GM23338 (cell line): ENCODE measurements at regions not wholly inside any gene's neighbourhood (a gene's known extent, or its start where the extent isn't known, plus 50 kb on each side); places are given as distances from the start of the nearest gene placed in this dataset.

ENCODE experiments used
- ATAC-seq: fragments of 200-7000 bp; cut with Tn5 transposase; 3 replicates; pipeline ENCODE4 v1.9.1; 2020
- DNase-seq: peaks from one replicate; pipeline ENCODE4 v3.0.0-alpha.2; 2015; ENCODE audit warnings: low spot score
- H2AFZ ChIP-seq: fragments of 200-600 bp; sonication (generic); 2 replicates; pipeline ENCODE4 v1.8.0; 2016; ENCODE audit warnings: antibody characterized with exemption, mild to moderate bottlenecking, moderate library complexity
- H3F3A ChIP-seq: fragments of 200-600 bp; sonication (generic); replicated peaks from 2 replicates; pipeline ENCODE4 v1.8.0; 2017; ENCODE audit warnings: antibody characterized with exemption, mixed run types, low read depth
- H3K27ac ChIP-seq: fragments of 200-600 bp; sonication (generic); 2 replicates; pipeline ENCODE4 v1.6.1; 2016; ENCODE audit warnings: low read depth
- H3K27me3 ChIP-seq: fragments of 200-600 bp; sonication (generic); 2 replicates; pipeline ENCODE4 v1.8.0; 2016; ENCODE audit warnings: mild to moderate bottlenecking, mixed run types, moderate library complexity; ENCODE audit not compliant: insufficient read depth
- H3K36me3 ChIP-seq: fragments of 200-600 bp; sonication (generic); 2 replicates; pipeline ENCODE4 v1.8.0; 2016; ENCODE audit warnings: mild to moderate bottlenecking; ENCODE audit not compliant: insufficient read depth
- H3K4me1 ChIP-seq: fragments of 200-600 bp; sonication (generic); 2 replicates; pipeline ENCODE4 v1.8.0; 2016; ENCODE audit warnings: mild to moderate bottlenecking, moderate library complexity; ENCODE audit not compliant: insufficient read depth
- H3K4me2 ChIP-seq: fragments of 200-600 bp; sonication (generic); 2 replicates; pipeline ENCODE4 v1.7.1; 2017; ENCODE audit warnings: mixed run types
- H3K4me3 ChIP-seq: fragments of 200-600 bp; sonication (generic); 2 replicates; pipeline ENCODE4 v1.6.1; 2016; ENCODE audit warnings: mixed run types
- H3K79me2 ChIP-seq: fragments of 200-600 bp; sonication (generic); replicated peaks from 2 replicates; pipeline ENCODE4 v1.8.0; 2017; ENCODE audit warnings: mild to moderate bottlenecking; ENCODE audit not compliant: insufficient read depth
- H3K9me2 ChIP-seq: fragments of 200-600 bp; sonication (generic); 2 replicates; pipeline ENCODE4 v1.8.0; 2017; ENCODE audit not compliant: insufficient read depth
- H4K20me1 ChIP-seq: fragments of 200-600 bp; sonication (generic); replicated peaks from 2 replicates; pipeline ENCODE4 v1.8.0; 2017; ENCODE audit warnings: mild to moderate bottlenecking; ENCODE audit not compliant: insufficient read depth
- H3K27ac Mint-ChIP-seq: 2 replicates; pipeline ENCODE4 v1.8.0; 2020; ENCODE audit warnings: inconsistent platforms, mild to moderate bottlenecking, moderate library complexity, mixed read lengths
- H3K27me3 Mint-ChIP-seq: 3 replicates; pipeline ENCODE4 v1.8.0; 2022; ENCODE audit warnings: low read depth, mild to moderate bottlenecking, moderate library complexity, mixed read lengths, inconsistent platforms; ENCODE audit not compliant: insufficient read depth, poor library complexity
- H3K36me3 Mint-ChIP-seq: 3 replicates; pipeline ENCODE4 v1.8.0; 2021; ENCODE audit warnings: low read depth, mild to moderate bottlenecking, inconsistent platforms, moderate library complexity, mixed read lengths
- H3K4me1 Mint-ChIP-seq: 3 replicates; pipeline ENCODE4 v1.8.0; 2020; ENCODE audit warnings: mild to moderate bottlenecking, inconsistent platforms, mixed read lengths
- H3K4me3 Mint-ChIP-seq: 3 replicates; pipeline ENCODE4 v1.8.0; 2021; ENCODE audit warnings: moderate library complexity, mild to moderate bottlenecking, inconsistent platforms, mixed read lengths
- H3K9me3 Mint-ChIP-seq: 3 replicates; pipeline ENCODE4 v1.8.0; 2020; ENCODE audit warnings: moderate library complexity, mild to moderate bottlenecking, inconsistent platforms, mixed read lengths
- CREB1 ChIP-seq: fragments of 250-450 bp; sonication (Bioruptor Pico); IDR thresholded peaks from 2 replicates; pipeline ENCODE4 v1.5.0; 2020; ENCODE audit warnings: low read depth, mild to moderate bottlenecking, moderate library complexity
- CTCF ChIP-seq, 2 experiments: fragments of 200-600 bp in 1 of 2; sonication (generic) in 1 of 2; conservative IDR thresholded peaks; 2 replicates each; pipeline versions ENCODE4 v1.5.1 to v1.6.1; 2016 to 2017; ENCODE audit warnings: antibody characterized with exemption in 2 of 2, low read depth in 2 of 2, mild to moderate bottlenecking in 2 of 2, moderate library complexity in 1 of 2
- ETS1 ChIP-seq: IDR thresholded peaks from 2 replicates; pipeline ENCODE4 v1.6.1; 2016; ENCODE audit warnings: antibody characterized with exemption
- EZH2 ChIP-seq: fragments of 200-600 bp; sonication (generic); IDR thresholded peaks from one replicate; pipeline ENCODE4 v1.8.0; 2017; ENCODE audit warnings: antibody characterized with exemption, mild to moderate bottlenecking, low read depth; ENCODE audit not compliant: unreplicated experiment
- EZH2phosphoT487 ChIP-seq: fragments of 200-600 bp; sonication (generic); IDR thresholded peaks from one replicate; pipeline ENCODE4 v1.8.1; 2018; ENCODE audit warnings: antibody characterized with exemption; ENCODE audit not compliant: unreplicated experiment
- JUNB ChIP-seq: IDR thresholded peaks from one replicate; pipeline ENCODE4 v1.6.1; 2016; ENCODE audit warnings: antibody characterized with exemption; ENCODE audit not compliant: unreplicated experiment
- NANOG ChIP-seq: IDR thresholded peaks from 2 replicates; pipeline ENCODE4 v1.6.1; 2016; ENCODE audit warnings: antibody characterized with exemption, borderline replicate concordance
- POLR2AphosphoS5 ChIP-seq: IDR thresholded peaks from 2 replicates; pipeline ENCODE4 v1.6.1; 2016; ENCODE audit warnings: antibody characterized with exemption, low read depth
- REST ChIP-seq: IDR thresholded peaks from one replicate; pipeline ENCODE4 v1.6.1; 2018; ENCODE audit warnings: antibody characterized with exemption; ENCODE audit not compliant: unreplicated experiment
- STAT1 ChIP-seq: IDR thresholded peaks from one replicate; pipeline ENCODE4 v1.6.1; 2016; ENCODE audit warnings: antibody characterized with exemption; ENCODE audit not compliant: unreplicated experiment
- ZNF114 ChIP-seq: fragments of 250-450 bp; sonication (Bioruptor Pico); IDR thresholded peaks from 2 replicates; pipeline ENCODE4 v1.5.0; 2020; ENCODE audit warnings: mild to moderate bottlenecking, moderate library complexity
- ZNF331 ChIP-seq: fragments of 250-450 bp; sonication (Bioruptor Pico); IDR thresholded peaks from 2 replicates; pipeline ENCODE4 v1.5.0; 2020; ENCODE audit warnings: low read depth, mild to moderate bottlenecking, moderate library complexity
- ZNF462 ChIP-seq: fragments of 250-450 bp; sonication (Bioruptor Pico); IDR thresholded peaks from 2 replicates; pipeline ENCODE4 v1.5.0; 2020; ENCODE audit warnings: mild to moderate bottlenecking, moderate library complexity

DNA sequence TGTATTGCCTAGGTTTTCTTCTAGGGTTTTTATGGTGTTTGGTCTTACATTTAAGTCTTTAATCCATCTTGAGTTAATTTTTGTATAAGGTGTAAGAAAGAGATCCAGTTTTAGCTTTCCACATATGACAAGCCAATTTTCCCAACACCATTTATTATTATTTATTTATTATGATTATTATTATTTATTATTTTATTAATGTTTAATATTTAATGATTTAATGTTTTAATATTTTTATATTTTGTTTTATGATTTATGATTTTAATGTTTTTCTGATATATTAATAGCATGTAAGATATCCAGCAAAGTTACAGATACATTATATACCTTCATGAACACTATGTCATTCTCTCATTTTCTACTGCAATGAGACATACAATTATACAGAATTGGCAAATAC is 1082.0 kb downstream of the DSC3 start:
- H4K20me1 ChIP-seq: no peaks in the 10 kb centered on the region

More for the DNA sequence above, 1082.0 kb downstream of the DSC3 start:
- H3K27ac ChIP-seq: no peak overlapping the region
- H3F3A ChIP-seq: no peaks in the 10 kb centered on the region
- H3K27me3 ChIP-seq: no peaks in the 10 kb centered on the region
- no peak overlapping the region for H3K4me2 ChIP-seq
- Mint-ChIP-seq H3K4me1 (no peaks in the 10 kb centered on the region), H3K27ac (no peak overlapping the region), H3K27me3 (no peaks in the 10 kb centered on the region), H3K4me3 (no peak overlapping the region), H3K36me3 (no peaks in the 10 kb centered on the region), H3K9me3 (no peaks in the 10 kb centered on the region)
- DNase-seq: no peak
- H3K4me1 ChIP-seq: no peaks in the 10 kb centered on the region
- no peak overlapping the region for H2AFZ ChIP-seq
- ATAC-seq: no peak
- no peaks in the 10 kb centered on the region for H3K36me3 ChIP-seq
- TF ChIP-seq POLR2AphosphoS5 (no peak), STAT1 (no peak), CTCF (conservative IDR thresholded peaks at IDR 0.05; ENCODE audit: low read depth in 2 of 2) (no peak), EZH2 (no peak), NANOG (no peak), REST (no peak), ZNF331 (CRISPR knock-in tag) (no peak), CREB1 (CRISPR knock-in tag) (no peak), EZH2phosphoT487 (no peak), JUNB (no peak), ZNF114 (CRISPR knock-in tag) (no peak), ZNF462 (CRISPR knock-in tag) (no peak), ETS1 (no peak)
- no peaks in the 10 kb centered on the region for H3K79me2 ChIP-seq
- H3K9me2 ChIP-seq: no peaks in the 10 kb centered on the region
- H3K4me3 ChIP-seq: no peak overlapping the region
